ENCODE measurements at regions not wholly inside any gene's neighbourhood (a gene's known extent, or its start where the extent isn't known, plus 50 kb on each side); places are given as distances from the start of the nearest gene placed in this dataset.

DNA sequence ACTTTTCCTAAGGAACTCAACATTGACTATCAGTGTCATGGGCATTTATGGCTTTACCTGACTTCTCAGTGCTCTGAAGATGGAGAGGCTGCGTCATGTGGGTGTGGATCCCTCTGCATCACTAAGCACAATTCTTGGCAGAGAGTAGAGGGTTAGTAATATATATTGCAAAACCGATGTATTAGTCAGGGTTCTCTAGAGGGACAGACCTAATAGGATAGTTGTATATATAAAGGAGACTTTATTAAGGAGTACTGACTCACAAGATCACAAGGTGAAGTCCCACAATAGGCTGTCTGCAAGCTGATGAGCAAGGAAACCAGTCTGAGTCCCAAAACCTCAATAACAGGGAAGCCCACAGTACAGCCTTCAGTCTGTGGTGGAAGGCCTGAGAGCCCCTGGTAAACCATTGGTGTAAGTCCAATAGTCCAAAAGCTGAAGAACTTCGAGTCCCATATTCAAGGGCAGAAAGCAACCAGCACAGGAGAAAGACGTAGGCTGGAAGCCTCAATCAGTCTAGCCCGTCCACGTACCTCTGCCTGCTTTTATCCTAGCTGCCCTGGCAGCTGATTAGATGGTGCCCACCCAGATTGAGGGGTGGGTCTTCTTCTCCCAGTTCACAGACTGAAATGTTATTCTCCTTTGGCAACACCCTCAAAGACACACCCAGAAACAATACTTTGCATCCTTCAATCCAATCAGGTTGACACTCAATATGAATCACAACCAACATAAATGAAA is 159.7 kb upstream of the NRIP1 start:
- TF ChIP-seq ZNF761 (CRISPR knock-in tag; conservative IDR thresholded peaks at IDR 0.05) (no peak), SYNCRIP (IDR thresholded peaks at IDR 0.05; ENCODE audit: insufficient read depth, low read depth, low read length) (no peak), SOX13 (IDR thresholded peaks at IDR 0.05) (no peak), SOX13 (CRISPR knock-in tag; conservative IDR thresholded peaks at IDR 0.05 in 1 of 2, IDR thresholded peaks at IDR 0.05 in 1 of 2) (no peak), ETV6 (CRISPR knock-in tag; conservative IDR thresholded peaks at IDR 0.05) (no peak), FOSL2 (CRISPR knock-in tag; IDR thresholded peaks at IDR 0.05) (no peak), ELF4 (CRISPR knock-in tag; IDR thresholded peaks at IDR 0.05; ENCODE audit: borderline replicate concordance) (no peak), HCFC1 (IDR thresholded peaks at IDR 0.05; ENCODE audit: low read depth, low read length) (no peak), HDAC2 (CRISPR knock-in tag; IDR thresholded peaks at IDR 0.05) (no peak), KLF11 (CRISPR knock-in tag; IDR thresholded peaks at IDR 0.05) (no peak), GATAD2A (CRISPR knock-in tag; IDR thresholded peaks at IDR 0.05) (no peak), WIZ (CRISPR knock-in tag; IDR thresholded peaks at IDR 0.05) (no peak)
- TF ChIP-seq, protein P1, sequence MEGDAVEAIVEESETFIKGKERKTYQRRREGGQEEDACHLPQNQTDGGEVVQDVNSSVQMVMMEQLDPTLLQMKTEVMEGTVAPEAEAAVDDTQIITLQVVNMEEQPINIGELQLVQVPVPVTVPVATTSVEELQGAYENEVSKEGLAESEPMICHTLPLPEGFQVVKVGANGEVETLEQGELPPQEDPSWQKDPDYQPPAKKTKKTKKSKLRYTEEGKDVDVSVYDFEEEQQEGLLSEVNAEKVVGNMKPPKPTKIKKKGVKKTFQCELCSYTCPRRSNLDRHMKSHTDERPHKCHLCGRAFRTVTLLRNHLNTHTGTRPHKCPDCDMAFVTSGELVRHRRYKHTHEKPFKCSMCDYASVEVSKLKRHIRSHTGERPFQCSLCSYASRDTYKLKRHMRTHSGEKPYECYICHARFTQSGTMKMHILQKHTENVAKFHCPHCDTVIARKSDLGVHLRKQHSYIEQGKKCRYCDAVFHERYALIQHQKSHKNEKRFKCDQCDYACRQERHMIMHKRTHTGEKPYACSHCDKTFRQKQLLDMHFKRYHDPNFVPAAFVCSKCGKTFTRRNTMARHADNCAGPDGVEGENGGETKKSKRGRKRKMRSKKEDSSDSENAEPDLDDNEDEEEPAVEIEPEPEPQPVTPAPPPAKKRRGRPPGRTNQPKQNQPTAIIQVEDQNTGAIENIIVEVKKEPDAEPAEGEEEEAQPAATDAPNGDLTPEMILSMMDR (CRISPR knock-in tag; IDR thresholded peaks at IDR 0.05), result no peak
- TF ChIP-seq, protein P2, sequence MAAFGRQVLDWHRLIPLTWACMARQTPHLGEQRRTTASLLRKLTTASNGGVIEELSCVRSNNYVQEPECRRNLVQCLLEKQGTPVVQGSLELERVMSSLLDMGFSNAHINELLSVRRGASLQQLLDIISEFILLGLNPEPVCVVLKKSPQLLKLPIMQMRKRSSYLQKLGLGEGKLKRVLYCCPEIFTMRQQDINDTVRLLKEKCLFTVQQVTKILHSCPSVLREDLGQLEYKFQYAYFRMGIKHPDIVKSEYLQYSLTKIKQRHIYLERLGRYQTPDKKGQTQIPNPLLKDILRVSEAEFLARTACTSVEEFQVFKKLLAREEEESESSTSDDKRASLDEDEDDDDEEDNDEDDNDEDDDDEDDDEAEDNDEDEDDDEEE (CRISPR knock-in tag; IDR thresholded peaks at IDR 0.05), result no peak
- TF ChIP-seq, protein P3, sequence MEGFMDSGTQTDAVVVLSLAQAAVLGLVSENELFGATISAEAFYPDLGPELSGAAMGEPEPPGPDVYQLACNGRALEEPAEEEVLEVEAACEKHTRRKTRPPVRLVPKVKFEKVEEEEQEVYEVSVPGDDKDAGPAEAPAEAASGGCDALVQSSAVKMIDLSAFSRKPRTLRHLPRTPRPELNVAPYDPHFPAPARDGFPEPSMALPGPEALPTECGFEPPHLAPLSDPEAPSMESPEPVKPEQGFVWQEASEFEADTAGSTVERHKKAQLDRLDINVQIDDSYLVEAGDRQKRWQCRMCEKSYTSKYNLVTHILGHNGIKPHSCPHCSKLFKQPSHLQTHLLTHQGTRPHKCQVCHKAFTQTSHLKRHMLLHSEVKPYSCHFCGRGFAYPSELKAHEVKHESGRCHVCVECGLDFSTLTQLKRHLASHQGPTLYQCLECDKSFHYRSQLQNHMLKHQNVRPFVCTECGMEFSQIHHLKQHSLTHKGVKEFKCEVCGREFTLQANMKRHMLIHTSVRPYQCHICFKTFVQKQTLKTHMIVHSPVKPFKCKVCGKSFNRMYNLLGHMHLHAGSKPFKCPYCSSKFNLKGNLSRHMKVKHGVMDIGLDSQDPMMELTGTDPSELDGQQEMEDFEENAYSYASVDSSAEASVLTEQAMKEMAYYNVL (CRISPR knock-in tag; IDR thresholded peaks at IDR 0.05; ENCODE audit: borderline replicate concordance), result no peak
